ENCODE measurements at regions not wholly inside any gene's neighbourhood (a gene's known extent, or its start where the extent isn't known, plus 50 kb on each side); places are given as distances from the start of the nearest gene placed in this dataset.

GRCh38 chr17:74054249-74054648, 149.2 kb upstream of the RPL38 start:
- no peak for DNase-seq (ENCODE audit: low read depth, low spot score)
- no peak for TF ChIP-seq EZH2 (IDR thresholded peaks at IDR 0.05)
- no peak for TF ChIP-seq POLR2AphosphoS5 (IDR thresholded peaks at IDR 0.05; ENCODE audit: borderline replicate concordance, low read depth, low read length)
- no peak for TF ChIP-seq FOXP2 (optimal IDR thresholded peaks at IDR 0.05; ENCODE audit: control extremely low read depth, extremely low read length, insufficient read depth)
- Histone ChIP-seq H3K36me3 (ENCODE audit: insufficient read depth, low read length) (no peaks in the 10 kb centered on the region), H3K9ac (ENCODE audit: insufficient read length) (no peak overlapping the region), H3K9me3 (ENCODE audit: low read depth, low read length) (no peaks in the 10 kb centered on the region), H3K4me3 (no peak overlapping the region), H3K27ac (no peak overlapping the region)

GRCh38 chr17:74055508-74056160, 147.8 kb upstream of the RPL38 start:
- Histone ChIP-seq H3K4me3 (no peak overlapping the region), H3K9ac (ENCODE audit: insufficient read length) (no peak overlapping the region), H3K9me3 (ENCODE audit: low read depth, low read length) (no peaks in the 10 kb centered on the region), H3K27ac (no peak overlapping the region), H3K36me3 (ENCODE audit: insufficient read depth, low read length) (no peaks in the 10 kb centered on the region)
- TF ChIP-seq EZH2 (IDR thresholded peaks at IDR 0.05) (no peak), FOXP2 (optimal IDR thresholded peaks at IDR 0.05; ENCODE audit: control extremely low read depth, extremely low read length, insufficient read depth) (no peak), POLR2AphosphoS5 (IDR thresholded peaks at IDR 0.05; ENCODE audit: borderline replicate concordance, low read depth, low read length) (no peak)
- no peak for DNase-seq (ENCODE audit: low read depth, low spot score)

- Histone ChIP-seq H3K27ac (no peak overlapping the region), H3K36me3 (ENCODE audit: insufficient read depth, low read length) (no peaks in the 10 kb centered on the region), H3K9me3 (ENCODE audit: low read depth, low read length) (no peaks in the 10 kb centered on the region), H3K4me3 (no peak overlapping the region), H3K9ac (ENCODE audit: insufficient read length) (no peak overlapping the region)
- no peak for TF ChIP-seq FOXP2 (optimal IDR thresholded peaks at IDR 0.05; ENCODE audit: control extremely low read depth, extremely low read length, insufficient read depth)
- TF ChIP-seq POLR2AphosphoS5 (IDR thresholded peaks at IDR 0.05; ENCODE audit: borderline replicate concordance, low read depth, low read length): no peak
- TF ChIP-seq EZH2 (IDR thresholded peaks at IDR 0.05): no peak
- no peak for DNase-seq (ENCODE audit: low read depth, low spot score)
Observed at GRCh38 chr17:74059479-74060240, 143.8 kb upstream of the RPL38 start.

GRCh38 chr17:74061758-74062157, 141.7 kb upstream of the RPL38 start:
- no peaks in the 10 kb centered on the region for H3K9me3 ChIP-seq (ENCODE audit: low read depth, low read length)
- H3K4me3 ChIP-seq: no peak overlapping the region
- no peak overlapping the region for H3K9ac ChIP-seq (ENCODE audit: insufficient read length)
- no peak overlapping the region for H3K27ac ChIP-seq
- no peak for DNase-seq (ENCODE audit: low read depth, low spot score)
- no peaks in the 10 kb centered on the region for H3K36me3 ChIP-seq (ENCODE audit: insufficient read depth, low read length)
- TF ChIP-seq EZH2 (IDR thresholded peaks at IDR 0.05): no peak

- Histone ChIP-seq H3K36me3 (ENCODE audit: insufficient read depth, low read length) (no peaks in the 10 kb centered on the region), H3K9ac (ENCODE audit: insufficient read length) (no peak overlapping the region), H3K9me3 (ENCODE audit: low read depth, low read length) (no peaks in the 10 kb centered on the region), H3K27ac (no peak overlapping the region), H3K4me3 (no peak overlapping the region)
- no peak for TF ChIP-seq FOXP2 (optimal IDR thresholded peaks at IDR 0.05; ENCODE audit: control extremely low read depth, extremely low read length, insufficient read depth)
- TF ChIP-seq POLR2AphosphoS5 (IDR thresholded peaks at IDR 0.05; ENCODE audit: borderline replicate concordance, low read depth, low read length): no peak
- no peak for TF ChIP-seq EZH2 (IDR thresholded peaks at IDR 0.05)
- no peak for DNase-seq (ENCODE audit: low read depth, low spot score)
Observed at GRCh38 chr17:74062234-74062633, 141.2 kb upstream of the RPL38 start.

GRCh38 chr17:74063439-74063838, 140.0 kb upstream of the RPL38 start:
- TF ChIP-seq POLR2AphosphoS5 (IDR thresholded peaks at IDR 0.05; ENCODE audit: borderline replicate concordance, low read depth, low read length) (no peak), EZH2 (IDR thresholded peaks at IDR 0.05) (no peak), FOXP2 (optimal IDR thresholded peaks at IDR 0.05; ENCODE audit: control extremely low read depth, extremely low read length, insufficient read depth) (no peak)
- Histone ChIP-seq H3K27ac (no peak overlapping the region), H3K9ac (ENCODE audit: insufficient read length) (no peak overlapping the region), H3K9me3 (ENCODE audit: low read depth, low read length) (no peaks in the 10 kb centered on the region), H3K36me3 (ENCODE audit: insufficient read depth, low read length) (no peaks in the 10 kb centered on the region), H3K4me3 (no peak overlapping the region)
- no peak for DNase-seq (ENCODE audit: low read depth, low spot score)

- Histone ChIP-seq H3K9ac (ENCODE audit: insufficient read length) (no peak overlapping the region), H3K27ac (no peak overlapping the region), H3K36me3 (ENCODE audit: insufficient read depth, low read length) (no peaks in the 10 kb centered on the region), H3K9me3 (ENCODE audit: low read depth, low read length) (no peaks in the 10 kb centered on the region), H3K4me3 (no peak overlapping the region)
- DNase-seq (ENCODE audit: low read depth, low spot score): no peak
- TF ChIP-seq POLR2AphosphoS5 (IDR thresholded peaks at IDR 0.05; ENCODE audit: borderline replicate concordance, low read depth, low read length): no peak
Observed at GRCh38 chr17:74070374-74070773, 133.1 kb upstream of the RPL38 start.

GRCh38 chr17:74070998-74071679, 132.3 kb upstream of the RPL38 start:
- TF ChIP-seq POLR2AphosphoS5 (IDR thresholded peaks at IDR 0.05; ENCODE audit: borderline replicate concordance, low read depth, low read length) (no peak), EZH2 (IDR thresholded peaks at IDR 0.05) (no peak), FOXP2 (optimal IDR thresholded peaks at IDR 0.05; ENCODE audit: control extremely low read depth, extremely low read length, insufficient read depth) (no peak)
- DNase-seq (ENCODE audit: low read depth, low spot score): no peak
- H3K4me3 ChIP-seq: no peak overlapping the region
- H3K27ac ChIP-seq: no peak overlapping the region
- H3K9ac ChIP-seq (ENCODE audit: insufficient read length): no peak overlapping the region
- H3K9me3 ChIP-seq (ENCODE audit: low read depth, low read length): no peaks in the 10 kb centered on the region
- no peaks in the 10 kb centered on the region for H3K36me3 ChIP-seq (ENCODE audit: insufficient read depth, low read length)

Data from SK-N-MC (cell line).